HG02610 (cell line): ENCODE measurements at regions not wholly inside any gene's neighbourhood (a gene's known extent, or its start where the extent isn't known, plus 50 kb on each side); places are given as distances from the start of the nearest gene placed in this dataset.

Experiments
- ATAC-seq: cut with Tn5 transposase; IDR thresholded peaks from one replicate; pipeline ENCODE4 v1.9.1; 2021; ENCODE audit warnings: mild to moderate bottlenecking, moderate library complexity; ENCODE audit not compliant: unreplicated experiment

GRCh38 chr14:24693983-24694382, 60.0 kb upstream of the GZMB start:
- ATAC-seq = no peak

- no peak for ATAC-seq
Measured at GRCh38 chr14:24693353-24693737, 59.4 kb upstream of the GZMB start.

- ATAC-seq = no peak
Measured at GRCh38 chr14:24692382-24693352, 58.7 kb upstream of the GZMB start.

GRCh38 chr14:24690492-24690891, 56.5 kb upstream of the GZMB start:
- ATAC-seq = no peak

- no peak for ATAC-seq
Measured at GRCh38 chr14:24688030-24688658, 54.2 kb upstream of the GZMB start.
